Activated CD8-positive, alpha-beta T cell treated with anti-CD3 and anti-CD28 coated beads, Interleukin-2, amount 10 ng/mL, durations not matched to agents 7 days and 5 days (primary cell): ENCODE measurements at regions not wholly inside any gene's neighbourhood (a gene's known extent, or its start where the extent isn't known, plus 50 kb on each side); places are given as distances from the start of the nearest gene placed in this dataset.

ENCODE experiments used
- ATAC-seq: fragments of 150-1000 bp; cut with Tn5 transposase; one replicate; pipeline ENCODE4 v1.10.0; 2021; ENCODE audit warnings: moderate library complexity
- CTCF ChIA-PET: fragments of 350-600 bp; sonication (Branson Sonifier 250); formaldehyde crosslinking; loops from one replicate; lab custom pipeline; 2021; ENCODE audit warnings: antibody characterized with exemption; lab: Charles Lee
- POLR2A ChIA-PET: fragments of 350-600 bp; sonication (Branson Sonifier 250); formaldehyde crosslinking; loops from one replicate; lab custom pipeline; 2021; ENCODE audit warnings: antibody characterized with exemption; lab: Charles Lee
- DNase-seq: peaks from one replicate; pipeline ENCODE4 v3.0.0-alpha.2; 2020
- H3K27ac Mint-ChIP-seq: one replicate; pipeline ENCODE4 v1.8.0; 2021; ENCODE audit warnings: mild to moderate bottlenecking, mixed read lengths
- H3K27me3 Mint-ChIP-seq: one replicate; pipeline ENCODE4 v1.8.0; 2021; ENCODE audit warnings: low read depth, mixed read lengths
- H3K36me3 Mint-ChIP-seq: one replicate; pipeline ENCODE4 v1.8.0; 2021; ENCODE audit warnings: low read depth, mixed read lengths
- H3K4me1 Mint-ChIP-seq: one replicate; pipeline ENCODE4 v1.8.0; 2021; ENCODE audit warnings: low read depth, mixed read lengths
- H3K4me3 Mint-ChIP-seq: one replicate; pipeline ENCODE4 v1.8.0; 2021; ENCODE audit warnings: mild to moderate bottlenecking, mixed read lengths
- H3K9me3 Mint-ChIP-seq: one replicate; pipeline ENCODE4 v1.8.0; 2022; ENCODE audit warnings: mixed read lengths; ENCODE audit not compliant: insufficient read depth

DNA sequence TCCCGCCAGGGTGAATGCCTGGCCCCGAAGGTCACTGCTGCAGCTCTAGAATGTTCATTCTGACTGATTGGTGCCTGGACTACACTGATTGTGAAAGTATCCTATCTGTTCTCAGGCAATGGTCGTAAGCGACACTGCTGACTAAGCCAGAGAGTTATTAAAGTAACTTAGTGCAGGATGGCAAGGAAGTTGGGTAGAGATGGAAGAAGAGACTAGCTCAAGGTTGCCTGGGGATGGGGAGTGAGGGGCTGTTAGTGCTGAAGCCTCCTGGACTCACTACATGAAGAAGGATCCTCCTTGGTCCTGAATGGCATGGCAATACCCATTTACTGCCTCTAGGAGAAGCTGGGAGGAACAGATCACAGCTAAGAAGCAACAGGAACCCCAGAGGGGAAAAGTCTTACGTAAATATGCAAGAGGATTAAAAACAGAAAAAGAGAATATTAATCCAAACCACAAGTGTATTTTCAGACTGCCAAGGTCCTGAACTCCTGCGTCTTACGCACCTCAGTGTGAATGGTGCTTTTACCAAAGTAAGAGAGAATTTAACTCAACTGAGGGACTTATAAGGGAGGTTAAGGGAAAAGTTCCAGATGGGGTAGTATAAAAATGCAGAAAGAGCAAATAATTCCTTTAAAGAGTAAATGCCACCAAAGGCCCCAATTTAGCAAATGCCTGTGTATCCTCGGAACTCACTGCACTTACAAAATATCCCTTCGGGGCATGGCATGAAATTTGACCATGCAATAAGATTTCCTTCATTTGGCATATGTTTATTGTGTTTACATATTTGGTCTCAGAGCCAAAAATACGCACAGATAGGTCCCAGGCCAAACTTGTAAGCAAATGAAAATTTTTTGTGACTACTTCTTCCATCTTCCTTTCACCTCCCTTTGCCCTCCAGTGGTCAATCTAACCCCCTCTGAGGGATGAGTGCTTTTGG, 64.0 kb upstream of the DGKG start:
- Mint-ChIP-seq H3K36me3 (no peaks in the 10 kb centered on the region), H3K27ac (no peak overlapping the region), H3K27me3 (peaks cover under 1% of the 10 kb centered on the region), H3K9me3 (no peaks in the 10 kb centered on the region), H3K4me3 (no peak overlapping the region), H3K4me1 (no peaks in the 10 kb centered on the region)
- ChIA-PET POLR2A (interaction anchor here (0.6 kb wide), 1 partner anchor 119 kb away, joined by 5 read pairs; no protein-coding TSS in a partner anchor), CTCF (no interaction called here)
- DNase-seq: no peak
- no peak for ATAC-seq

DNA sequence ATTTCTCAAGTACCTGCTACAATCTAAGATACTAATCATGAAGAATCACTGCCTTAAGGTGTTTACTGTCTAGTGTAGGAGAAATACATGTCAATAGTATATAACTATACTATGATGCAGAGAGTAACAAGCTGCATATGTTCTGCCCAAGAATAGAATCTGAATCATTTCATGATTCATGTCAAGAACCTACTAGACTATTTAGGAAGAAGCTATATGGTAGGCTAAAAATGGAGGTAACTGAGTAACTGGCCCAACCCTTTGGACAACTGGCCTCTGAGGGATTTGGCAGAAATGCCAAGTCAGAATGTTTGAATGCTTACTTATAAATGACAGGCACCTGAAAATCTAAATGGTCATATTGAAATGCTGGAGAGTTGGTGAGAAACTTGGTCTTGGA, 59.9 kb upstream of the DGKG start:
- Mint-ChIP-seq H3K4me1 (no peaks in the 10 kb centered on the region), H3K4me3 (no peak overlapping the region), H3K9me3 (no peaks in the 10 kb centered on the region), H3K27me3 (peaks cover 7% of the 10 kb centered on the region), H3K27ac (no peak overlapping the region), H3K36me3 (no peaks in the 10 kb centered on the region)
- ATAC-seq (no peak), DNase-seq (no peak)
- ChIA-PET POLR2A (no interaction called here), CTCF (no interaction called here)

DNA sequence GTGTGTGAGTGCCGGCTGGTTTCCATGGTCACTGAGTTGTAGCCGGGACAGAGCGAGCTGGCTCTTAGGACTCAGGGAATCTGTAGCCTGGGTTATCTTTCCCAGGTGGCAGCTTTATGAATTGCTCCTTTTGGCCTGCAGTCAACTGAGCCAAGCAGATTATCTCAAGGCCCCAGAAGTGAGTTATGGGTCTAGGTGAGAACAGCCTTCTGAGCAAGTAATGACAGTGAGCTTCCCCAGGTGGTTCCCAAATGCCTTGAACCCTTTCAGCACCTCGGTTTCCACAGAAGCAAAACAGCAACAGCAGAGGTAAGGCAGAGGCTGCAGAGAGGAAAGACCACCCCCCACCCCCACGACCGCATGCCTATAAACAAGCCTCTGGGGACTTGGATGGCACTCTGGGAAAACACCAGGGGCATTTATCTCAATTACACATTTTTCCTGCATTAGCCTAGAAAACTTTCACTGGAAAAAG, 56.7 kb upstream of the DGKG start:
- H3K4me1 Mint-ChIP-seq: peaks cover 11% of the 10 kb centered on the region
- peaks cover 21% of the 10 kb centered on the region for H3K27me3 Mint-ChIP-seq
- no peak overlapping the region for H3K27ac Mint-ChIP-seq
- CTCF ChIA-PET: interaction anchor here (0.6 to 1.4 kb wide), 2 partner anchors 122 to 575 kb away, joined by 3 to 5 read pairs; no protein-coding TSS in a partner anchor
- no peak overlapping the region for H3K4me3 Mint-ChIP-seq
- no peaks in the 10 kb centered on the region for H3K36me3 Mint-ChIP-seq
- ATAC-seq (no peak), DNase-seq (no peak)
- H3K9me3 Mint-ChIP-seq: no peaks in the 10 kb centered on the region
- POLR2A ChIA-PET: no interaction called here

DNA sequence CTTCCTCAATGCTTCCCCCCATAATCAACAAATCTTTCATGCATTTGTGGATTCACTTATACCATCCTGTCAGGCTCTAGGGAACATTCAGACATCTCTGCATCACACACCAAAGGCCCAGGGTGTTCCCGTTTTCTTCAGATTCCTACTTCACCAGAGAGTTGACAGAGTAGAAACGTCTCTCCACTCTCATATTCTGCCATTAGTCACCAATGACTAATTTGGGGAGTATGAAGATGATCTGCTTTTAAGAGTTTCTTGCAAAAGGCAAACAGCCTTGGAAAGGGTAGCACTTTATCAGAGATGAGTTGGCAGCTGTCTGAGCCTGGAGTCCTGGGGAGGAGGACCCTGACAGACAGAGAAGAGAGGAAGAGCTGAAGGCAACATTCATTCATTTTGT, 55.8 kb upstream of the DGKG start:
- CTCF ChIA-PET: interaction anchor here (1.4 kb wide), 1 partner anchor 123 kb away, joined by 5 read pairs; no protein-coding TSS in a partner anchor
- H3K9me3 Mint-ChIP-seq: no peaks in the 10 kb centered on the region
- no peak overlapping the region for H3K4me3 Mint-ChIP-seq
- POLR2A ChIA-PET: no interaction called here
- H3K27ac Mint-ChIP-seq: no peak overlapping the region
- no peaks in the 10 kb centered on the region for H3K36me3 Mint-ChIP-seq
- DNase-seq: no peak
- peaks cover 23% of the 10 kb centered on the region for H3K27me3 Mint-ChIP-seq
- ATAC-seq: no peak
- H3K4me1 Mint-ChIP-seq: peaks cover 15% of the 10 kb centered on the region

DNA sequence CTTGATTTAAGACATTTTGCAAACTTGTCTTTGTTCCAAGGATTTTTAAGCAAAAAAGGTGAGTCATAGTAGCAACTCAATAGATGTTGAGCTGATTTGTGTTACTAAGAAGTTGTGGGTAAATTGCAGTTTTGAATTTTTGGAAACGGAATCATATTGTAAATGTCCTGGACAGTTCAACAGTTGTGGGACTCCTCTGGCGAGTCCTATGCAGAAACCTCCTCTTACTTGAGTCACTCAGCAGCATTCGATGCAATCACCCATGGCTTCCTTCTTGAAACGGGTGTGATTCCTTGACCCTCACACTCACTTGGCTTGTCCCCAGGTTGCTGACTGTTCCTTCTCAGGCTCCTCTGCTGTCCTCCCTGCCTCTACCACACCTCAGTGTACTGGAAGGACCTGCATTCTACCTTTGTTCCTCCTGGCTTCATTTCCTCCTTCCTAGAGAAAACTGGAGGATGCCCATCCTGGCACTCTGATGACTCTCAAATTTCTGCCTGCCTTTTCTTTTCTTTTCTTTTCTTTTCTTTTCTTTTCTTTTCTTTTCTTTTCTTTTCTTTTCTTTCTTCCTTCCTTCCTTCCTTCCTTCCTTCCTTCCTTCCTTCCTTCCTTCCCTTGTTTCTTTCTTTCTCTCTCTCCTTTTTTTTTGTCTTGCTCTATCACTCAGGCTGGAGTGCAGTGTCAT, 52.8 kb upstream of the DGKG start:
- H3K4me1 Mint-ChIP-seq: peaks cover 15% of the 10 kb centered on the region
- peak overlapping the region; percentile 59 for H3K4me3 Mint-ChIP-seq
- ATAC-seq: no peak
- CTCF ChIA-PET: interaction anchor here (2.2 kb wide), 1 partner anchor 125 kb away, joined by 8 read pairs; no protein-coding TSS in a partner anchor
- H3K36me3 Mint-ChIP-seq: no peaks in the 10 kb centered on the region
- POLR2A ChIA-PET: no interaction called here
- H3K27me3 Mint-ChIP-seq: peaks cover 20% of the 10 kb centered on the region
- no peak for DNase-seq
- no peak overlapping the region for H3K27ac Mint-ChIP-seq
- no peaks in the 10 kb centered on the region for H3K9me3 Mint-ChIP-seq

DNA sequence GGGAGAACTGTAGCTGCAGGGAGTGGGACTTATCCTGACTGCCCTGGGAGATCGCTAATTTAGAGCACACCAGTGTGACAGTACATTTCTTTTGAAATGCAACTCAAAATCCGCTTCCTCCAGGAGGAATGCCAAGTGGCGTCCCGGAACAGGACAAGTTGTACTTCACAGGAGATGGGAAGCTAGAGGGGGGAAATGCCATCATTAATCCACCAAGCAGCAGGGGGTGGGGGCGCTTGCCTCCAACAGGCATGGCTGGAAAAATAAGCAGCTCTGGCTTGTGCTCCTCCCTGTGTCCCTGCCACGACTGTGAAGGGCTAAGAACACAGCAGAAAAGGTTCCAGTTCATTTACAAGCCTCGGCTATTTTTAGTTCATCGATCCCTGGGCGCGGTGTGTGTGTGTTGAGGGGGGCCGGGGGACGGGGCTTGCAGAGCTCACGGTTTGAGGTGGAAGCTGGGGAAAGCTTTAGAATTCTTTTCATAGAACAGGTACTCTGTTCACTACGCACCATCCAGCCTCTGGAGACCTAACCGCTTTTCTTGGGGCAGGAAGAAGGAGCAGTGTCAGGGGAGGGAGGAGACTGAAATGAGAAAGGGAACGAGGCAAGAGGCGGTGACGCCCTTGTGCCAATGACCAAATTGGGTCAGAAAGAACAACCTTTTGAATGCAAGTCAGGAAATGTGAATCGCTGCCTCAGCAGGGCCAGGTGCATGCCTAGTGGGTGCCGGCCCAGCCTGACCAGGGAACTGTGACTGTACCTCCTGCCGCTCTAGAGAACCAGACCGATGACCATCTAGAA, 51.8 kb upstream of the DGKG start:
- ChIA-PET POLR2A (no interaction called here), CTCF (interaction anchor here (2.2 kb wide), 1 partner anchor 126 kb away, joined by 8 read pairs; no protein-coding TSS in a partner anchor)
- peaks cover 20% of the 10 kb centered on the region for H3K27me3 Mint-ChIP-seq
- peak overlapping the region; percentile 59 for H3K4me3 Mint-ChIP-seq
- no peaks in the 10 kb centered on the region for H3K36me3 Mint-ChIP-seq
- H3K4me1 Mint-ChIP-seq: peaks cover 15% of the 10 kb centered on the region
- DNase-seq (peak; percentile 32), ATAC-seq (peak; percentile 69)
- H3K9me3 Mint-ChIP-seq: no peaks in the 10 kb centered on the region
- H3K27ac Mint-ChIP-seq: peak overlapping the region; percentile 31

DNA sequence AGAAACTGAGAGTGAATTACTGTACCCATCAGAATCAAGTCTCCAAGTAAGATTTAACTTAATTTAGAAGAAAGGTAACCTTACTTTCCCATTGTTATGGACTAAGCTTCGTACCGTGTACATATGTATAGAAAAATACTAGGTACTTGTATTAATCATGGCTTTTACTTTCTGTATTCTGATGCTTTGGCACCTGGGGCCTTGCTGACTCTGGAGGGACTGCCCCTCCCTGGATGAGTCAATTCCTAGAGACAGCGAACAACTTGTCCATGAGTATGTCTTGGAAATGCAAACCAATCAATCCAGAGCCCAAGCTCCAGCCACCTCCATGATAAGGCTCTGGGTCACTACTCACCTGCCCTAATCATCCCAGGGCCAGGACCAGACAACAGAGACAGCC, 50.0 kb upstream of the DGKG start:
- H3K27me3 Mint-ChIP-seq: peaks cover 18% of the 10 kb centered on the region
- no peaks in the 10 kb centered on the region for H3K9me3 Mint-ChIP-seq
- POLR2A ChIA-PET: no interaction called here
- no peaks in the 10 kb centered on the region for H3K36me3 Mint-ChIP-seq
- H3K27ac Mint-ChIP-seq: no peak overlapping the region
- H3K4me1 Mint-ChIP-seq: peaks cover 15% of the 10 kb centered on the region
- no peak overlapping the region for H3K4me3 Mint-ChIP-seq
- no peak for ATAC-seq
- DNase-seq: no peak
- CTCF ChIA-PET: interaction anchor here (1.2 to 1.4 kb wide), 2 partner anchors 9 to 128 kb away, joined by 3 to 4 read pairs; no protein-coding TSS in a partner anchor
